HG02798 (cell line): ENCODE measurements at regions not wholly inside any gene's neighbourhood (a gene's known extent, or its start where the extent isn't known, plus 50 kb on each side); places are given as distances from the start of the nearest gene placed in this dataset.

Experiments used
- ATAC-seq: cut with Tn5 transposase; IDR thresholded peaks from one replicate; pipeline ENCODE4 v1.9.1; 2021; ENCODE audit warnings: mild to moderate bottlenecking; ENCODE audit not compliant: unreplicated experiment, poor library complexity

DNA sequence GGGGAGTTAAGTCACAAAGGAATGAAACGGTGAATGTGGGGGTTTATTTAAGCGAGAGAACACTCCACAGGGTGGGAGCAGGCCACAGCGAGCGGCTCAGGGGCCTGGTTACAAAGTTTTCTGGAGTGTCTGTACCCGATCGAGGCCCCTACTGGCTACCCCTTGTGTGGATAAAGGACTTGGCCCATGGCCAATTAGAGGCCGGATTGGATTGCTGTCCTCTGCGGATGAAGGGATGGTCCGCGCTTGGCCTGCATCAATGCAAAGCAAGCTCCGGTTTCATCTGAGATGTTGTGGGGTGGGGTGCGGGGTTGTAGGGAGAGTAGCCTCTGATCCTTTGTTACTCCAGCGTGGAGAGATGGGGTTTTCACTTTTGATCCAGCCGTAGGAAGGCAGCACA is 1574.5 kb upstream of the TENM3 start:
- ATAC-seq = no peak

- ATAC-seq = no peak
Observed at GRCh38 chr4:180669680-180670079, 1573.5 kb upstream of the TENM3 start.

DNA sequence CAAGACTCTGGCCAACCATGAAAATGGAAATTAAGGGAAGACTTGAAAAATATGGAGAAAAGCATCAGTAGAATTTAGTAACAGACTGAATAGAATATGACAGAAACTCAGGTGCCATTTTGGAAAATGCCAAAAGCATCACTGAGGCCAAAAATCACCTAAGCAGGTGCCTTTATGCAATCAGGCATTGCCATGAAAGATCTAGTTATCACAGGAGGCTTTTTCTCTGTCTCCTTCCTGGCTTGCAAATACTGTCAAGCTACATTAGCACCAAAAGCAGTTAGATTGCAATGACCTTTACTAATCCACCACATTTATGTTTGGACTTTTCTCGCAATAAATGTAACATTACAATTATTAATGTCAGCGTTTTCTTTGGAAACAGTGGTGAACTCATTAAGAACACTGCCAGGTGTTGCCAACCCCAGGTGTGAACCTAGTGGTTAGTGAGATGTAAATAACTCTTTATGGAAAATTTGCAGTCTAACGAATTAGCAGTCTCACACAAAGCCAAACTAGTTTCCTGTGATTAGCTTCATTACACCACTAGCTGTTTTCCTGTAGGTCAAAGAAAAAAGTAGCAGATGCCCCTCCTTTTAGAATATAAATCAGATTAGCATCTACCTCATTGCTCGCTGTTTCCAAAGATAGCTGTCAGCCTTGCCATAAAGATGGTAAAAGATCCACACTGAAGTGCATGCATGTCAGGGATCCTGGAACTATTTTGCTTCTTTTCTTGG is 1568.4 kb upstream of the TENM3 start:
- no peak for ATAC-seq

- ATAC-seq = no peak
Observed at GRCh38 chr4:180675359-180675650, 1567.9 kb upstream of the TENM3 start.

DNA sequence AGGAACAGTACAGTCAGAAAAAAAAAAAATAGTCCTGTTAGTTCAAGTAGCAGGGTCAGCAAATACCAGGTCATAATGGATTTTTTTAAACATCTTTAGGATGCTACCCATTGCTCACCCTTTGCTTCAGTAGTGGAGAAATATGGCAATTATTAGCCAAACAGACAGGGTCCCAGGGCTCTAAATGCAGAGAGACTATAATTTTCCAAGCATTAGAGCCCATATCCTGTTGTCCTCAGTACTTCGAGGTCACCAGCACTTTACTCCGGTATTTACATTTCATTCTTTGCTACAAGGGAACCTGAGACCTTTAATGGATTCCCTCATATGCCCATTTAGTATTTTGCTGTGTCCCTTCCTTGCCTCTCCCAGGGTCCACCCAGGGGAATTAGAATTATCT is 1562.9 kb upstream of the TENM3 start:
- no peak for ATAC-seq

DNA sequence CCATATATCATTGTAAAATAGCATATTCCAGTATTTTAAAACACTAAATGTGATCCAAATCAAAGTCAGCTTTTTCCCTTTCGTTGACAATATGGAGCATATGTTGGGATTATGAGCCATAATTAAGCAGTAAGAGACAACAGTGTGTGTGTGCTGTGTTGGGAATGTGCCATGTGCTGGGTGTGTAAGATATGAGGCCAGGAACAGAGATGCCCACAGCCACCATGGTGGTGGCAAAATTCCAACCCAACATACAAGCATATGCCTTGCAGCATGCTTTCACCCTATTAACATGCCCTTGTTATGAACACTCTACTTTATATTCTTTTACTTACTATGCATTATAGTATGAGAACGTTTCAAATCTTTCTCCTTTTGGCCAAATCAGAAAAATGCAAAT is 1560.4 kb upstream of the TENM3 start:
- no peak for ATAC-seq

- ATAC-seq = no peak
Observed at GRCh38 chr4:180683186-180683585, 1560.0 kb upstream of the TENM3 start.

- ATAC-seq = no peak
Observed at GRCh38 chr4:180688480-180688879, 1554.7 kb upstream of the TENM3 start.

DNA sequence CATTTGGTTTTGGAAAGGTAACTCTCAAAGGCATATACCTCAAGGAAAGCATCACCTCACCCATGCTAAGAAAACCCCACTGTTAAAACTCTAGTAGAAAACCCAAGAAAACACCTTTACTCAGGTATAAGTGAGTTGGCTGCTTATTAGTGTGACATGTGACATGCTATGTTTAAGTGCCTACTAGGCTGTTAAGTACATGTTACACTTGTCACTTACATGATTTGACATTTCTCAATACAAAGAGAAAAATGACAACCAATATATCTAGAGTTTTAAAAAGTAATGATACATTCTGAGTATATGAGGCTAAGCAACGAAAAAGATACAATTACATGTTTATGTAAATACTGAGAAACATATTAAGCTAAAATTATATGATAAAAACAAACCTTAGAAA is 1548.3 kb upstream of the TENM3 start:
- no peak for ATAC-seq

GRCh38 chr4:180695851-180696250 is 1547.4 kb upstream of the TENM3 start:
- ATAC-seq = no peak

DNA sequence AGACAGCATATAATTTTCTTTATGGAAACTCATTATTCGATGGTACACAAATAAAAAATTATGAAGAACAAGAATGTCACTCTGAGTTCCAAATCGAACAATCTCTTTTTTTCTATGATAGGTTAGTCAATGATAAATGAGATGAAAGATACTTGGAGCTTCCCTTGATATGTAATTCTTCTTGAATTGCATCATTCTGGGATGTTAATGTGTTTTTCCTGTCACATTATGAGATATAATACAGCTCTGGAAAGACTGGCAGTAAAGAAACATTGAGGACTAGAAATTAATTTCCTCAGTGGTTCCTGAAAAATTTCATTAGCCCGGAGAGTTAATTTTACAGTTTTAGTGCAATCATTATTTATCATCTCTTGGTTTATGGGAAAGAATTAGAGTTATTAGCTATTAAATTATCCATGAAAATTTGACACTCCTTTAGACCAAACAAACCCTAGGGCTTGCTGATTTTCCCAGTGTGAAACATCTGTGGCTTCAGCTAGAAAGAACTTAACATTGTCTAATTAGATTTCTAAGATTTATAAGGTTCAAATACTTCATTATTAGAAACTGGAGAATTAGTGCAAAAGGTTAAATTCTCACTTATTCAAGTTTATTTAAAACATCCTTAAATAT is 1546.6 kb upstream of the TENM3 start:
- ATAC-seq = no peak

GRCh38 chr4:180698550-180699195 is 1544.5 kb upstream of the TENM3 start:
- no peak for ATAC-seq

GRCh38 chr4:180706766-180707165 is 1536.4 kb upstream of the TENM3 start:
- no peak for ATAC-seq

DNA sequence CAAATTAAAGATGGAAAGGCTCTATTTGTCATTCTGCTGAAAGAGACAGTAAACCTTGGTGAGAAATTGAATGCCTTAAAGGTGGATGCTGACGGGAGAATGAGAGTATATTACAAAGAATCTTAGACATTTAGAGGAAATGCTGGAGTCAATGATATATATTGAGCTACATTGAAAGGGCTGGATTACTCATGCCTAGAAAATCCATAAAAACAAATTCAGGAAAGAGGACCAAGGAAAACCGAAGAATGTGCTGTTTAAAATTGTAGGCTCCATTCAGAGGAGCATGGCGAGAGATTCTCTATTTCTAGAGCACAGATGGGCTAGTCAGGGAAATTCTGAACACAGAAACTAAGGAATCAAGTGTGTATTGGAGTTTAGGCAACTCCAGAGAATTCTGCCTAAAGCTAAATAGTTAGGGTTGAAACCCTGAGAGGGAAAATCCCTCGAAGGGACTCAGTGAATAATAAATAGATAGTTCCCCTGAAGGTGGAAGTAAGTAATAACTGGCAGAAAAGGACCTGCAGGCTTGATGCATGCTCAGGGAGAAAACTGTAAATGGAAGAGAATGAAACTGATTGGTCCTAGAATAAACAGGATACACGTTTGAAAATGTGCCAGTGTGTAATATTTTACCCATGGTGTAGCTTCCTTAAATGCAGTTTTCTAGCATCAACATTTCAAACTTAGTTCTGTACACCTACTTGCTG is 1532.4 kb upstream of the TENM3 start:
- ATAC-seq = no peak

DNA sequence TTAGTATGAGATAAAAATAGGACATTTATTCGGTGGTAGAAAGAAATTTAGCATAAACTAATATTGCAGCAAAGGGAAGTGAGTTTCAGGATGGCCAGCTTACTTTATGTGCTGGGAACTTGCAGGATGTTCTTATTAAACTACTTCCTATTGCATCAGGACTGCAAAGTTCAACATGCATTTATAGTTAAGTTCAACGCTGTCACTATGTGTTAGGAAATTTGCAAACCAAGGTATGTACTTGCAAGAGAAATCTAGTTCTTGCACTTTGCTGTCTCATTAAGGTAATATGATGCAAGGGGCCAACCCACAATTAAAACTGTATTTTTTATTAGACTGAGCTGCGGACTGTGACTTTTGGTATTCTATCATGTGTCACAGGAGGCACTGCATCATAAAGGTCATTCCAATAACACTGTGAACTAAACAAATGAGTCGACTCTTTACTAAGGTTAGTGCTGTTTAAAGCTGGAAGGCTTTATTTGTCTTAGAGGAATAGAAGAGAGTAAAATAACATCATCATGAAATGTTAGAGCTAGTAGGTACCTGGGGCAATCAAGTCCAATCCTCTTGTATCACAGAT is 1525.7 kb upstream of the TENM3 start:
- no peak for ATAC-seq

- ATAC-seq = no peak
Observed at GRCh38 chr4:180721356-180721755, 1521.8 kb upstream of the TENM3 start.

- no peak for ATAC-seq
Observed at GRCh38 chr4:180726611-180727010, 1516.6 kb upstream of the TENM3 start.

DNA sequence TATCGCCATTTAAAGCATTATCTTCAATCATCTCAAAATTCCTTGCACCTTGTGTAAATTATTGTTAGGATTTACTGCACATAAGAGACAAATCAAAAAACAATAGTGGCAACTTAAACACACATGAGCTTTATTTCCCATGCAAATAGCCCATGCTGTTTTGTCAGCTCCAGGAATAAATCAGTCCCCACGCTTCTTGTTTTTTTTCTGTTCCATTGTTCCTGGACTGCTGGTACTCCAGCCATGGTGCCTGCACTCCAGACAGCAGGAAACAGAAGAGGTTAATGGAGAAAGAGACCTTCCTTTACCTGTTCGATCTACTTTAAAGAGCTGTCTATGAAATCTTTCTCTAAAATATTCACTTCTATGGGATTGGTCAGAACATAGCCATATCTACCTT is 1515.7 kb upstream of the TENM3 start:
- ATAC-seq = no peak

DNA sequence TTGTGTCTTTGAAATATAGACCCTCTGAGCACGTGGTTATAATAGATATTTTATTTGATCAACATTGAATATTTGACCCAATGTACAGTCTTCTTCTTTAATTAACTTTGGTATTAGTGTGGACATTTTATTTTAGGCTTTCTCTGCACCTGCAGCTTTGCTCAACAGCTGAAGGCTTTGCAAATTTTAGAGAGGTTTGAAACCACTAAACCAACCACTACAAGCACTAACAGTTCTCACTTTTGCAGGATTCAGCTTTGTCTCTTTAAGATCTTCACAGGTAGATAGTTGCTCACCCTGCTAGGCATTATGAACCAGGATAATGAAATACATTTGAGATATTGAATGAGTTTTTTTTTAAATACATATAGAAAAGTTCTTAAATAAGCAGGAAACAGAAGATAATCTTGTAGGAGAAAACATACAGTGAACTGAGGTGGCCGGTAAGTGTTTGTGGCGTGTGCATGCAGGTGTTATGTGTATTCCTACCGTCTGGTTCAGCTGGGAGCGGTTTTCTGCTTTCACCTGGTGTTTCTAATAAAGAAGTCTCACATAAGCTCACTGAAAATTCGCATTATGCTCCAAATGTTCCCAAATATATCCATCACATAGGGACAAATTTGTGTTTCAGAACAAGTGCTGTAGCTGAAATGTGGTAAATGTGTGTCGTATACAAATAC is 1508.3 kb upstream of the TENM3 start:
- ATAC-seq = no peak

DNA sequence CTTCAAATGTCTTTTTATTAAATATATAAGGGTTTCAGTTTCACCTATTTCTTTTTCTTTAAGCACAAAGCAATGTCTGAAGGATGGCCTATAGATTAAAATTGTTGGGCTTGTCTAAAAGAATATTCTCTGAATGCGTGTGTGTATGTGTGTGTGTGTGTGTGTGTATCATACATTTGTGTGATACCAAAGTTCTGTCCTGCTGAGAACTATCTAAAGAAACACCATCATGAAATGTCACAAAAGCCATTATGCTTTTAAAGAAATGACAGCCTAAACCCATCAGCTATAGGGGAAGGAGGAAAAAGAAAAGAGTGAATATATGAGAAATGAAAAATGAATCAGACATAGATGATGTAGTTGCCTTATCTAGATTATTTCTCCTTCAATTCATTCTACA is 1501.5 kb upstream of the TENM3 start:
- no peak for ATAC-seq
